Stimulated activated CD8-positive, alpha-beta memory T cell treated with anti-CD3 and anti-CD28 coated beads, Interleukin-15, amount 100 ng/mL, for 4 hours (primary cell): ENCODE measurements at regions not wholly inside any gene's neighbourhood (a gene's known extent, or its start where the extent isn't known, plus 50 kb on each side); places are given as distances from the start of the nearest gene placed in this dataset.
"Not testable (repeated sequence)": the region's sequence is repeated elsewhere in the genome, so short reads cannot be mapped to it uniquely, and the experiment has no call there.

ENCODE experiments used
- DNase-seq, 2 donors: peaks; one replicate each; pipeline ENCODE4 v3.0.0-alpha.2; 2020; ENCODE audit warnings: low read depth in 2 of 2

- DNase-seq = no peak
Observed at GRCh38 chr4:20124317-20125026, 127.2 kb upstream of the SLIT2 start.

- no peak for DNase-seq
Observed at GRCh38 chr4:20122198-20122988, 129.3 kb upstream of the SLIT2 start.

DNA sequence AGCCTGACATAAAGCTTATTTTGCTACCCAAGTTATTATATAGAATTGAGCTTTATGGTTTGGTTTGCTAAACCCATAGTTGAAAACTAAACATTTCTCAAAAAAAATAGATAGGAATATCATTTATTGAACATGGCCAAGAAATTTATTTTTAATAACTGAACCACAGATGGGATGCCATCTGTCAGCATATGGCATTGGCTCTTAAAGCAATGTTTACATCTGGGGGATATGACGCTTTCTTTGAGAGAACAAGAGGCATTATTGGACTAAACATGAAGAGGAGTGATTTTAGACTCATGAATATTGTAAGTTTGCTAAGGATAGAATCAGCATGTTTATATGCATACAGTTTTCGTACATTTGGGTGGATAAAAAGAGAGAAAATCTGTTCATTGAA, 132.6 kb upstream of the SLIT2 start:
- no peak for DNase-seq

GRCh38 chr4:20109391-20109790, 142.3 kb upstream of the SLIT2 start:
- no peak for DNase-seq

GRCh38 chr4:20106921-20107320, 144.8 kb upstream of the SLIT2 start:
- DNase-seq = no peak

- no peak for DNase-seq
Observed at GRCh38 chr4:20101831-20102230, 149.9 kb upstream of the SLIT2 start.

- DNase-seq = no peak
Observed at GRCh38 chr4:20096911-20097310, 154.8 kb upstream of the SLIT2 start.

DNA sequence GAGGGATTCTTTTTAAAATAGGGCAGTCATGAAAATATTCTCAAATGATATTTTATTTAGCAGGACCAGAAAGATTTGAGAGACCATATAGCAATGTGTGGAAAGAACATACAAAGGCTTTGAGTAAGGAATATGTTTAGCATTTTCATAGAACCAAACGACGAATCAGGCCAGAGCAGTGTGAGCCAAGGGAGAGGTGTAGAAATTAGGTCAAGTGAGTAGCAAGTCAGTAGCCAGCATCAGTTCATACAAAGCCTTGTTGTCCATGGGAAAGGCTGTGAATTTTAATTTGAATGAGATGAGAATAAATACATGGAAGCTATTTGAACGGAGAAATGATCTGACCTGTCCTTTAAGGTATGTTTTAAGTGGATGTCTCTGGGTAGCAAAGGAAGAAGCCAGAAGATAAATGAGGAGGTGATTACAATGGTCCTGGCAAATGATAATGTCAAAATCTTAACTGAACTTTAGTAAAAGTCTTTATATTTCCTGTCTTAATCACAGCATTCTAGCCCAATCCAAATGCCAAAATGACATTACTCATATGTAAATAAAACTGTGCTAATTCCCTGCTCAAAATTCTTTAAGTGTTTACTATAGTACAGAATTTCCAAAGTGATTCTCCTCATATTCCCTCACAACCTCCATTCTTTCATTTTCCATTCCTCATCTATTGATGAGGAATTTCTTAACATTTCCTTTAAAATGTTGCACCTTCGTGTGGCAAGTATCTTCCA, 155.7 kb upstream of the SLIT2 start:
- no peak for DNase-seq

- DNase-seq = no peak
Observed at GRCh38 chr4:20091781-20092180, 159.9 kb upstream of the SLIT2 start.

DNA sequence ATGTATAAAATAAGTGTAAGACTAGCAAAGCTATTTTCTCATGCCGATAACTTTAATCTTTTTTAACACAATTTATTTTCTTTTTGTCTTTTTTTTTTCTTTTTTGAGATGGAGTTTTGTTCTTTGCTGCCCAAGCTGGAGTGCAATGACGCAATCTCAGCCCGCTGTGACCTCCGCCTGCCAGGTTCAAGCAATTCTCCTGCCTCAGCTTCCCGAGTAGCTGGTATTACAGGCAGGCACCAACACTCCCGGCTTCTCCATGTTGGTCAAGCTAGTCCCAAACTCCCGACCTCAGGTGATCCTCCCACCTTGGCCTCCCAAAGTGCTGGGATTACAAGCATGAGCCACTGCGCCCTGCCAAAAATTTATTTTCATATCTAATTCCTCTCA, 164.2 kb upstream of the SLIT2 start:
- no peak for DNase-seq

DNA sequence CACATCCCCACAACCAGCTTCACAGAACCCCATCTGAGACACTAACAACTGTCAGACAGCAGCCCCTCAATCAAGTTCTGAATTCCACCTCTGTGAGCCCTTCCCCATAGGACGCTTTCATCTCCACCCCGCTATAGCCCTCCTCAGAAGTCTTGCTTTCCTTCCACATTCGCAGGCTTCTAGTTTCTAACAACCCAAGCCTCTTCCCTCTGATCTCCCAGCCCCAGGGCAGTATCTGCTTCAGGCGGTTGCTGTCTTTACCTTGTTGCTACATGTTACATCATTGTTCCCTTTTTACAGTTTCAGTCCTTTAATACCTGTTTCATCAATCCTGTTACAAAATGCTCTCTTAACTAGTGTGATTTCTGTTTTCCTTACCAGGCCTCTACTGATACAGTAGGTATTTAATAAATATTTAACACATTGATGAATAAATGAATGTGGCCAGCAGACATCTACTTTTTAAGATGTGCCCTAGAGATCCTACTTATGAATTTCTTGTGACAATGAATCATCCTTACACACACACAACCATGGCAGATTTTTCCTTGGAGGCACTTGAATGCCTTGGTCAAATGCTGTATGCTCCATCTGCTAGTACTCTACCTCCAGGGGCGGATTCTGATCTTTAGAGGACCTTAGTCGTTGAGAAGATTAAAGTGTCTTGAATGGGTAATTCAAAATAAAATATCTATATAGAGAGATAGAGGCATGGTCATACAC, 164.7 kb upstream of the SLIT2 start:
- no peak for DNase-seq

- no peak for DNase-seq
Observed at GRCh38 chr4:20086067-20086798, 165.5 kb upstream of the SLIT2 start.

DNA sequence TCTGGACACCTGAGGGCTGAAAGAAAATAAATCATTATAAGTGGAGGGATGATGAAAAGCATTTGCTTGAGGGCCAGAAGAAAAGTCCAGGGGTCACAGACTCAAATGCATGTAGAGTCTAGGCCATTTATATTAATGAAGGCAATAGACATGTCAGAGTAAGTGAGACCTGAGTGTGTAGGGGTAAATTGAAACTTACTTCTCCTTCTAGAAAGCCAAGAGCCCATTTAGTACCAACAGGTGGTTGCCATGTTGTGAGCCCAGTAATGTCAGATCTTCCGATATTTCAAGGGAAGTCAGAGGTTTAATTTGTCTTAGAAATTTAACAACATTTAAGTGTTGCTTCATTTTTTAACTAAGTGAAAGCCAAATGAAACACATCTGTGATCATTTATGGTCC, 166.1 kb upstream of the SLIT2 start:
- no peak for DNase-seq

DNA sequence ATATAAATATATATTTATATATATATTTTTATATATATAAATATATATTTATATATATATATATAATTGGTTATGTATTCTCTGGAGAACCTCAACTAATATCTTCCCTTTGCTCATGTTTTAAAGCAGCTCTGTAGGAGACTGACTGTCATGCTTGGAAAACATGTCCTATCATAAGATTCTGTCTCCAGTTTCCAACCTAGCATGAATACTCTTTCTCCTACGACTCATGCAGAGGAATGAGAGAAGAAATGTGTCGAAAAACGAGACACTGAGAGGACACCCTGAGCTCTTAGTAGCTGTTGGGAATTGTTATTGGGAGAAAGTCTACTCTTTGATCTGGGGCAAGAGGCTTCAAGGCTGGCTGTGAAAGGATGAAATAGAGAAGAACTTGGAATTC, 166.5 kb upstream of the SLIT2 start:
- no peak for DNase-seq

DNA sequence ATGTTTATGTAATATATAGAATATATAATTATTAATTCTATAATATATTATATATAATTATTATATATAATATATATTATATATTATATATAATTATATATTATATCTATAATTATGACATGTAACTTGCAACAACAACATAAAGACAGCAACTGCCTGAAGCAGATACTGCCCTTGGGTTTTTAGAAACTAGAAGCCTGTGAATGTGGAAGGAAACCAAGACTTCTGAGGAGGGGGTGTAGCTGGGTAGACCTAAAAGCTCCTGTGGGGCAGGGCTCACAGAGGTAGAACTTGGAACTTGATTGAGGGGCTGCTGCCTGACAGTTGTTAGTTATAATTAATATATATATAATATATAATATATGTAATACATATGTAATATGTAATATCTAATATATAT, 167.2 kb upstream of the SLIT2 start:
- no peak for DNase-seq

DNA sequence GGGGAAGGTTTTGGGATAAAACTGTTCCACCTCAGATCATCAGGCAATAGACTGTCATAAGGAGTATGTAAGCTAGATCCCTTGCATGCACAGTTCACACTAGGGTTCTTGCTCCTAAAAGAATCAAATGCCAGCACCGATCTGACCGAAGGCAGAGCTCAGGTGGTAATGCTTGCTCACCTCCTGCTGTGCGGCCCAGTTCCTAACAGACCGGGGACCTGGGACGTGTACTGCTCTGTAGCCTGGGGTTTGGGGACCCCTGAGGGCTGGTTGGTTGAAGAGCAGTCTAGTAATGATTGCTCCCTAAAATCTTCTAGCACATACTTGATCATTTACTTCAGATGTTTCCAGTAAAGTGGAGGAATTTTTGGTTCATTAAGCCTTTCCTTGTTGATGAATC, 173.1 kb upstream of the SLIT2 start:
- no peak for DNase-seq

GRCh38 chr4:20075248-20075871, 176.3 kb upstream of the SLIT2 start:
- DNase-seq = no peak

DNA sequence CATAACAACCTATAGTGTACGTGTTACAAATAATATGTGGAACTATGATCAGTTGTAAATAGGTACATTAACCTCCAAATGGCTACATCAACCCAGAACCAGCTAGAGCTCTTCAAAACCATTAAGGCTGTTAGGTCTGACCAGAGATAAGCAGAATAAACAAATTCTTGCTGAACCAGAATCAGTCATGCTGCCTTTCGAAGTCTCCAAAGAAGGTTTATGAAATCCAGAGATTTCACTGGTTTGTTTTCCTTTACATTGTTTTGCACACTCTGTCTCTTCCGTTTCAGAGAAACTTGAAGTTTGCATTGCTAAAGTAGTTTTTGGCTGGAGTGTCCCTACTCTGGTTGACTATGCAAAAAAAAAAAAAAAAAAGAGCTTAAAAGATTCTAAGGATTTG, 177.3 kb upstream of the SLIT2 start:
- DNase-seq = no peak

GRCh38 chr4:20065952-20066351, 185.8 kb upstream of the SLIT2 start:
- no peak for DNase-seq

- not testable (repeated sequence) for DNase-seq
Observed at GRCh38 chr4:20062857-20063256, 188.8 kb upstream of the SLIT2 start.

DNA sequence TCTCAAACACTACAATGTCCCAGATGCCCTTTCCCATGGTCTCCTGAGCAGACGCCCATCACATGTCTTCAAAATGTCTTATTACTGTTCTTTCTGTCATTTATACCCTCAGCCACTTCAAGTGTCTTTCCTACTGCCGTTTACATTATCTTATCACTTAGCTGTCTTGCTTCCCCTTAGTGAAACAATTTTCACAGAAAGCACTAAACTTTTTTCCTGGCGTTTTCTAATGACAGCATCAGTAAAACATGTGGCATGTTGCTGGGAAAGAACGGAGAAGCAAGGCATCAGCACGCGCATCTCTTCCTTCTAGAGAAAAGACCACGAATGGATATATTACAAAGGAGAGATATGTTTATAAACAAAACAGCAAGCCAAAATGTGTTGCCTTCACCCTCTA, 189.7 kb upstream of the SLIT2 start:
- no peak for DNase-seq
